DND-41 (cell line): ENCODE measurements at regions not wholly inside any gene's neighbourhood (a gene's known extent, or its start where the extent isn't known, plus 50 kb on each side); places are given as distances from the start of the nearest gene placed in this dataset.

Experiments used
- EZH2 ChIP-seq: IDR thresholded peaks from 3 replicates; pipeline ENCODE4 v1.6.1; 2012; ENCODE audit warnings: borderline replicate concordance, low read depth, mild to moderate bottlenecking, moderate library complexity, low read length, inconsistent platforms; ENCODE audit not compliant: severe bottlenecking
- TF ChIP-seq, protein P1 (sequence below): IDR thresholded peaks from 2 replicates; pipeline ENCODE4 v1.5.1; 2012; ENCODE audit warnings: borderline replicate concordance, low read length, moderate library complexity, mild to moderate bottlenecking; ENCODE audit not compliant: poor library complexity, severe bottlenecking; ENCODE audit errors: extremely low read depth

DNA sequence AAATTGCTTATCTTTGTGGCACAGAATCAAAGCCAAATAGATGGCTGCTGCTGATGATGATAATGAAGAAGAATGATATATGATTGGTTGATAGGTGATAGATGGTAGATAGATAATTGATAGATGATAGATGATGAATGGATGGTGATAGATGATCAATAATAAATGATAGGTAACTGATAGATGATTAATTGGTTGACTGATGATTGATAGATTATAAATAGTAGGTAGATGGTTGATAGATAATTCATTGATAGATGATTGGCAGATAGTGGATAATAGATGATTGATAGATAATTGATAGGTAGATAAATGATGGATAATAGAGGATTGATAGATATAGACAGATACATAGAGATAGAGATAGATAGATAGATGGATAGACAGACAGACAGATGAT is 430.2 kb downstream of the EIPR1 start:
- TF ChIP-seq, protein P1, sequence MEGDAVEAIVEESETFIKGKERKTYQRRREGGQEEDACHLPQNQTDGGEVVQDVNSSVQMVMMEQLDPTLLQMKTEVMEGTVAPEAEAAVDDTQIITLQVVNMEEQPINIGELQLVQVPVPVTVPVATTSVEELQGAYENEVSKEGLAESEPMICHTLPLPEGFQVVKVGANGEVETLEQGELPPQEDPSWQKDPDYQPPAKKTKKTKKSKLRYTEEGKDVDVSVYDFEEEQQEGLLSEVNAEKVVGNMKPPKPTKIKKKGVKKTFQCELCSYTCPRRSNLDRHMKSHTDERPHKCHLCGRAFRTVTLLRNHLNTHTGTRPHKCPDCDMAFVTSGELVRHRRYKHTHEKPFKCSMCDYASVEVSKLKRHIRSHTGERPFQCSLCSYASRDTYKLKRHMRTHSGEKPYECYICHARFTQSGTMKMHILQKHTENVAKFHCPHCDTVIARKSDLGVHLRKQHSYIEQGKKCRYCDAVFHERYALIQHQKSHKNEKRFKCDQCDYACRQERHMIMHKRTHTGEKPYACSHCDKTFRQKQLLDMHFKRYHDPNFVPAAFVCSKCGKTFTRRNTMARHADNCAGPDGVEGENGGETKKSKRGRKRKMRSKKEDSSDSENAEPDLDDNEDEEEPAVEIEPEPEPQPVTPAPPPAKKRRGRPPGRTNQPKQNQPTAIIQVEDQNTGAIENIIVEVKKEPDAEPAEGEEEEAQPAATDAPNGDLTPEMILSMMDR = no peak
- TF ChIP-seq EZH2 = no peak
